A549 (cell line): ENCODE measurements at regions not wholly inside any gene's neighbourhood (a gene's known extent, or its start where the extent isn't known, plus 50 kb on each side); places are given as distances from the start of the nearest gene placed in this dataset.

ENCODE experiments used
- ATAC-seq, 2 experiments: fragments of 200-7000 bp in 1 of 2; fragments of >200 bp in 1 of 2; cut with Nextera tagmentation in 1 of 2; cut with Tn5 transposase in 1 of 2; 3 replicates each; pipeline versions ENCODE4 v1.8.0 to v1.9.1; 2018 to 2020; ENCODE audit warnings: mild to moderate bottlenecking in 1 of 2, moderate library complexity in 1 of 2
- CTCF ChIA-PET: fragments of 300-600 bp; sonication (Branson Sonifier 250); formaldehyde crosslinking; extraction: SDS; loops from one replicate; lab custom pipeline; 2021; ENCODE audit warnings: antibody characterized with exemption, inconsistent platforms; lab: Yijun Ruan, JAX
- POLR2A ChIA-PET: fragments of 350-600 bp; formaldehyde crosslinking; extraction: SDS; loops from one replicate; lab custom pipeline; 2021; ENCODE audit warnings: antibody characterized with exemption, inconsistent platforms; lab: Yijun Ruan, JAX
- DNase-seq, 2 experiments: peaks; one replicate each; pipeline versions ENCODE4 v3.0.0 to v3.0.0-alpha.2; 2011 to 2016; ENCODE audit warnings: low read depth in 1 of 2, low spot score in 1 of 2
- FAIRE-seq: peaks from 2 replicates; lab custom pipeline; 2011; peaks lifted over from hg19 to GRCh38; lab: Jason Lieb, UNC
- H3K27ac ChIP-seq, 2 experiments: fragments of >200 bp; sonication (Bioruptor Twin); formaldehyde crosslinking; 3 replicates each; pipeline ENCODE4 v1.5.1; 2016 to 2017
- H3K4me1 ChIP-seq: fragments of >200 bp; sonication (Bioruptor Twin); formaldehyde crosslinking; 3 replicates; pipeline ENCODE4 v1.6.1; 2016
- H3K4me2 ChIP-seq: fragments of >200 bp; sonication (Bioruptor Twin); formaldehyde crosslinking; 3 replicates; pipeline ENCODE4 v1.6.1; 2016
- H3K4me3 ChIP-seq: fragments of >200 bp; sonication (Bioruptor Twin); formaldehyde crosslinking; 3 replicates; pipeline ENCODE4 v1.5.1; 2016
- H3K9me3 ChIP-seq: fragments of >200 bp; sonication (Bioruptor Twin); formaldehyde crosslinking; 3 replicates; pipeline ENCODE4 v1.6.1; 2016
- BHLHE40 ChIP-seq: IDR thresholded peaks from 2 replicates; pipeline ENCODE4 v1.6.1; 2012; ENCODE audit warnings: low read depth, low read length, inconsistent platforms
- CBX2 ChIP-seq: fragments of 200-600 bp; sonication (generic); IDR thresholded peaks from 2 replicates; pipeline ENCODE4 v1.6.1; 2016; ENCODE audit warnings: low read depth, mild to moderate bottlenecking, borderline replicate concordance
- CBX8 ChIP-seq: fragments of 200-600 bp; sonication (generic); IDR thresholded peaks from 2 replicates; pipeline ENCODE4 v1.6.1; 2016
- CEBPB ChIP-seq, 2 experiments: fragments of >200 bp in 1 of 2; sonication (Bioruptor Twin) in 1 of 2; formaldehyde crosslinking in 1 of 2; IDR thresholded peaks; 2 replicates each; pipeline ENCODE4 v1.6.1; 2012 to 2016
- CHD2 ChIP-seq: fragments of 150-350 bp; IDR thresholded peaks from 2 replicates; pipeline ENCODE4 v1.6.1; 2014; ENCODE audit warnings: low read length; ENCODE audit not compliant: partially characterized antibody
- E2F6 ChIP-seq: IDR thresholded peaks from 2 replicates; pipeline ENCODE4 v1.6.1; 2012; ENCODE audit warnings: low read depth, borderline replicate concordance
- EP300 ChIP-seq, 2 experiments: fragments of >200 bp; sonication (Bioruptor Twin); formaldehyde crosslinking; IDR thresholded peaks; 2 replicates in 1 of 2; 3 replicates in 1 of 2; pipeline ENCODE4 v1.6.1; 2016 to 2017
- FOSB ChIP-seq: fragments of 250-450 bp; sonication (Bioruptor Pico); IDR thresholded peaks from 2 replicates; pipeline ENCODE4 v1.5.0; 2020; ENCODE audit warnings: mild to moderate bottlenecking, moderate library complexity
- FOSL2 ChIP-seq, 2 experiments: fragments of 450-650 bp in 1 of 2; fragments of >200 bp in 1 of 2; sonication (Bioruptor Twin) in 1 of 2; formaldehyde crosslinking; IDR thresholded peaks; 2 replicates each; pipeline versions ENCODE4 v1.5.0 to v1.6.1; 2016 to 2020; ENCODE audit warnings: mild to moderate bottlenecking in 1 of 2, moderate library complexity in 1 of 2
- GATA3 ChIP-seq: IDR thresholded peaks from 2 replicates; pipeline ENCODE4 v1.6.1; 2012; ENCODE audit warnings: borderline replicate concordance
- HDAC2 ChIP-seq: fragments of 200-600 bp; sonication (generic); IDR thresholded peaks from 2 replicates; pipeline ENCODE4 v1.6.1; 2016
- HEYL ChIP-seq: fragments of 250-450 bp; sonication (Bioruptor Pico); IDR thresholded peaks from 2 replicates; pipeline ENCODE4 v1.8.0; 2021; ENCODE audit warnings: mild to moderate bottlenecking, moderate library complexity
- HOXA7 ChIP-seq: fragments of 250-450 bp; sonication (Bioruptor Pico); IDR thresholded peaks from 2 replicates; pipeline ENCODE4 v1.5.0; 2020; ENCODE audit warnings: mild to moderate bottlenecking, moderate library complexity
- HOXB5 ChIP-seq: fragments of 250-450 bp; sonication (Bioruptor Pico); IDR thresholded peaks from 2 replicates; pipeline ENCODE4 v1.5.0; 2020; ENCODE audit warnings: mild to moderate bottlenecking, moderate library complexity
- JUN ChIP-seq, 2 experiments: fragments of >200 bp; sonication (Bioruptor Twin); formaldehyde crosslinking; IDR thresholded peaks; 2 replicates in 1 of 2; 3 replicates in 1 of 2; pipeline ENCODE4 v1.6.1; 2016 to 2017
- JUNB ChIP-seq: fragments of >200 bp; sonication (Bioruptor Twin); formaldehyde crosslinking; IDR thresholded peaks from 2 replicates; pipeline ENCODE4 v1.6.1; 2016
- KDM5A ChIP-seq: fragments of 200-600 bp; sonication (generic); IDR thresholded peaks from 2 replicates; pipeline ENCODE4 v1.6.1; 2016; ENCODE audit warnings: antibody characterized with exemption, mild to moderate bottlenecking
- MAFK ChIP-seq: fragments of 450-650 bp; IDR thresholded peaks from 2 replicates; pipeline ENCODE4 v1.6.1; 2014; ENCODE audit not compliant: partially characterized antibody
- NPAS2 ChIP-seq: fragments of 250-450 bp; sonication (Bioruptor Pico); IDR thresholded peaks from 2 replicates; pipeline ENCODE4 v1.8.0; 2022; ENCODE audit warnings: mild to moderate bottlenecking, moderate library complexity, borderline replicate concordance
- PHF8 ChIP-seq: fragments of 200-600 bp; sonication (generic); IDR thresholded peaks from 2 replicates; pipeline ENCODE4 v1.6.1; 2016; ENCODE audit warnings: low read depth, mild to moderate bottlenecking, antibody characterized with exemption, moderate library complexity, borderline replicate concordance
- POLR2AphosphoS2 ChIP-seq: conservative IDR thresholded peaks from 2 replicates; pipeline ENCODE4 v1.6.1; 2012; ENCODE audit warnings: low read length, improper control_type of control experiment, inconsistent platforms
- RNF2 ChIP-seq: fragments of 200-600 bp; sonication (generic); IDR thresholded peaks from 2 replicates; pipeline ENCODE4 v1.6.1; 2016; ENCODE audit warnings: low read depth, mild to moderate bottlenecking, antibody characterized with exemption, moderate library complexity, borderline replicate concordance
- SREBF2 ChIP-seq: fragments of 450-650 bp; IDR thresholded peaks from 2 replicates; pipeline ENCODE4 v1.6.1; 2014; ENCODE audit warnings: mild to moderate bottlenecking, moderate library complexity
- TP53 ChIP-seq: fragments of 250-450 bp; sonication (Bioruptor Pico); IDR thresholded peaks from 2 replicates; pipeline ENCODE4 v1.5.0; 2021; ENCODE audit warnings: mild to moderate bottlenecking, moderate library complexity
- ZSCAN20 ChIP-seq: fragments of 250-450 bp; sonication (Bioruptor Pico); IDR thresholded peaks from 2 replicates; pipeline ENCODE4 v1.8.0; 2022; ENCODE audit warnings: mild to moderate bottlenecking, moderate library complexity
- WGBS: methylation state at CpG from one replicate; pipeline ENCODE4 v1.1.6; 2017; ENCODE audit errors: missing lambda C conversion rate; 5-methylcytosine and 5-hydroxymethylcytosine counted together
- TF ChIP-seq, protein P1 (sequence below): fragments of >200 bp; sonication (Bioruptor Twin); formaldehyde crosslinking; IDR thresholded peaks from 2 replicates; pipeline ENCODE4 v1.6.1; 2016
- TF ChIP-seq, protein P2 (sequence below): fragments of 150-350 bp; IDR thresholded peaks from 2 replicates; pipeline ENCODE4 v1.6.1; 2014; ENCODE audit warnings: low read depth, mild to moderate bottlenecking, low read length
- TF ChIP-seq, protein P3 (sequence below): fragments of 250-450 bp; sonication (Bioruptor Pico); IDR thresholded peaks from 2 replicates; pipeline ENCODE4 v1.5.0; 2021; ENCODE audit warnings: mild to moderate bottlenecking, moderate library complexity, borderline replicate concordance
- TF ChIP-seq, protein P4 (sequence below): fragments of 200-600 bp; sonication (generic); IDR thresholded peaks from 2 replicates; pipeline ENCODE4 v1.6.1; 2016; ENCODE audit warnings: antibody characterized with exemption, mild to moderate bottlenecking, moderate library complexity

DNA sequence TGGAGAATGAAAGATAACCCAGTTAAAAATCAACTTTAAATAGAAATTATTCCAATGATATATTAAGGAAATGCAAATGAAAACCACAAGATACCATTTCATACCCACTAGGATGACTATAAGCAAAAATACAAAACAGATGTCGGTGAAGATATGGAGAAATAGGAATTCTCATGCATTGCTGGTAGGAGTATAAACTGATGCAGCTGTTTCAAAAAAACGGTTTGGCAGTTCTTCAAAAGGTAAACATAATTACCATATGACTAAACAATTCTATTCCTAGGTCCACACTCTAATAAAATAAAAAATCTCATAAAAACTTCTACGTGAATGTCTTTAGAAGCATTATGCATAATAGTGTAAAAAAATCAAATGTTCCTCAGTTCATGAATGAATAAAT is 763.3 kb upstream of the BRINP3 start (continued):
- TF ChIP-seq, protein P1, sequence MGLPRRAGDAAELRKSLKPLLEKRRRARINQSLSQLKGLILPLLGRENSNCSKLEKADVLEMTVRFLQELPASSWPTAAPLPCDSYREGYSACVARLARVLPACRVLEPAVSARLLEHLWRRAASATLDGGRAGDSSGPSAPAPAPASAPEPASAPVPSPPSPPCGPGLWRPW: no peak
- TF ChIP-seq JUN (IDR thresholded peaks at IDR 0.05) (no peak), FOSL2 (IDR thresholded peaks at IDR 0.05) (no peak), FOSL2 (CRISPR knock-in tag; IDR thresholded peaks at IDR 0.05) (no peak), JUNB (no peak), EP300 (IDR thresholded peaks at IDR 0.05) (no peak), HOXB5 (no peak), TP53 (no peak), GATA3 (no peak), MAFK (no peak), NPAS2 (CRISPR knock-in tag) (no peak), BHLHE40 (no peak), E2F6 (no peak), FOSB (no peak)

DNA sequence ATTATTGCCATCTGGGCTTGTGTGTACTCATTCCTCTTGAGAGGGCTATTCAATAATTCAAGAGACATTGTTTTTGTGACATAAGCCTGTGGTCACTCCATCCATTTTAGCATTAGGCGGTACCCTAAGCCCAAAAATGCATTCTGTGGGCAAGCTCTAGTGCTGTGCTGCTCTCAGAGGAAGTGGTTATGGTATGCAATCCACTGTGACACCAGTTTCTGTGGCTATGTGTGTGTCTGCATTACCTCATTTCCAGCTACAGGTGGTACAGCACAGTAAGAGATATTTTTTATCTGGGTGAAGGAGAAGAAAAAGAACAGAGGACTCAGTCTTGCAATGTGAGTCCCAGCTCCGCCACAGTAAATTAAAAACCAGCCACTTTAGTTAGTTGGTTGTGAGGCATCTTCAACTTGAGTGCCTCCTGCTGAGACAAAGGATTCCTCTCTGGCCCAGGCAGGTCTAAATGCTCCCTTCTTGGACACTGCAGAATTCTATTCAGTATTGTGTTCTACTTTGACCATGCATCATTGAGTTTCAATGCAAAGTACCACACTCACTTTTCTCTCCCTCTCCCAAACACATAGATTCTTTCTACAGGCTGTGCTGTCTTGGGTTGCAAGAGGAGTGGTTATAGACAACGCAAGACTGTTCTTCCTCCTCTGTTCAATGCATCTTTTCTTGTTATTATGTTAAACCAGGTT is 777.8 kb upstream of the BRINP3 start:
- H3K4me2 ChIP-seq: no peak overlapping the region
- H3K27ac ChIP-seq: no peak overlapping the region
- ChIA-PET POLR2A (no interaction called here), CTCF (no interaction called here)
- DNase-seq (no peak), ATAC-seq (no peak), FAIRE-seq (no peak)
- no peaks in the 10 kb centered on the region for H3K9me3 ChIP-seq
- H3K4me3 ChIP-seq: no peak overlapping the region
- TF ChIP-seq HDAC2 (no peak), CBX2 (no peak), HEYL (no peak)
- H3K4me1 ChIP-seq: no peaks in the 10 kb centered on the region
- 42% methylated on average over 3 of the region's 3 CpGs for WGBS

GRCh38 chr1:191256917-191257316 is 779.3 kb upstream of the BRINP3 start:
- no peak for TF ChIP-seq SREBF2
- TF ChIP-seq HDAC2: no peak
- TF ChIP-seq KDM5A: no peak
- no peak for TF ChIP-seq RNF2
- TF ChIP-seq CHD2: no peak
- no peak for TF ChIP-seq CBX8
- TF ChIP-seq, protein P2, sequence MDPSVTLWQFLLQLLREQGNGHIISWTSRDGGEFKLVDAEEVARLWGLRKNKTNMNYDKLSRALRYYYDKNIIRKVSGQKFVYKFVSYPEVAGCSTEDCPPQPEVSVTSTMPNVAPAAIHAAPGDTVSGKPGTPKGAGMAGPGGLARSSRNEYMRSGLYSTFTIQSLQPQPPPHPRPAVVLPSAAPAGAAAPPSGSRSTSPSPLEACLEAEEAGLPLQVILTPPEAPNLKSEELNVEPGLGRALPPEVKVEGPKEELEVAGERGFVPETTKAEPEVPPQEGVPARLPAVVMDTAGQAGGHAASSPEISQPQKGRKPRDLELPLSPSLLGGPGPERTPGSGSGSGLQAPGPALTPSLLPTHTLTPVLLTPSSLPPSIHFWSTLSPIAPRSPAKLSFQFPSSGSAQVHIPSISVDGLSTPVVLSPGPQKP: no peak
- no peak for TF ChIP-seq HOXA7
- no peak for TF ChIP-seq E2F6
- TF ChIP-seq, protein P3, sequence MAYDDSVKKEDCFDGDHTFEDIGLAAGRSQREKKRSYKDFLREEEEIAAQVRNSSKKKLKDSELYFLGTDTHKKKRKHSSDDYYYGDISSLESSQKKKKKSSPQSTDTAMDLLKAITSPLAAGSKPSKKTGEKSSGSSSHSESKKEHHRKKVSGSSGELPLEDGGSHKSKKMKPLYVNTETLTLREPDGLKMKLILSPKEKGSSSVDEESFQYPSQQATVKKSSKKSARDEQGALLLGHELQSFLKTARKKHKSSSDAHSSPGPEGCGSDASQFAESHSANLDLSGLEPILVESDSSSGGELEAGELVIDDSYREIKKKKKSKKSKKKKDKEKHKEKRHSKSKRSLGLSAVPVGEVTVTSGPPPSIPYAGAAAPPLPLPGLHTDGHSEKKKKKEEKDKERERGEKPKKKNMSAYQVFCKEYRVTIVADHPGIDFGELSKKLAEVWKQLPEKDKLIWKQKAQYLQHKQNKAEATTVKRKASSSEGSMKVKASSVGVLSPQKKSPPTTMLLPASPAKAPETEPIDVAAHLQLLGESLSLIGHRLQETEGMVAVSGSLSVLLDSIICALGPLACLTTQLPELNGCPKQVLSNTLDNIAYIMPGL (CRISPR knock-in tag): no peak
- TF ChIP-seq PHF8: no peak
- TF ChIP-seq ZSCAN20: no peak
- no peak for TF ChIP-seq POLR2AphosphoS2
- TF ChIP-seq, protein P4, sequence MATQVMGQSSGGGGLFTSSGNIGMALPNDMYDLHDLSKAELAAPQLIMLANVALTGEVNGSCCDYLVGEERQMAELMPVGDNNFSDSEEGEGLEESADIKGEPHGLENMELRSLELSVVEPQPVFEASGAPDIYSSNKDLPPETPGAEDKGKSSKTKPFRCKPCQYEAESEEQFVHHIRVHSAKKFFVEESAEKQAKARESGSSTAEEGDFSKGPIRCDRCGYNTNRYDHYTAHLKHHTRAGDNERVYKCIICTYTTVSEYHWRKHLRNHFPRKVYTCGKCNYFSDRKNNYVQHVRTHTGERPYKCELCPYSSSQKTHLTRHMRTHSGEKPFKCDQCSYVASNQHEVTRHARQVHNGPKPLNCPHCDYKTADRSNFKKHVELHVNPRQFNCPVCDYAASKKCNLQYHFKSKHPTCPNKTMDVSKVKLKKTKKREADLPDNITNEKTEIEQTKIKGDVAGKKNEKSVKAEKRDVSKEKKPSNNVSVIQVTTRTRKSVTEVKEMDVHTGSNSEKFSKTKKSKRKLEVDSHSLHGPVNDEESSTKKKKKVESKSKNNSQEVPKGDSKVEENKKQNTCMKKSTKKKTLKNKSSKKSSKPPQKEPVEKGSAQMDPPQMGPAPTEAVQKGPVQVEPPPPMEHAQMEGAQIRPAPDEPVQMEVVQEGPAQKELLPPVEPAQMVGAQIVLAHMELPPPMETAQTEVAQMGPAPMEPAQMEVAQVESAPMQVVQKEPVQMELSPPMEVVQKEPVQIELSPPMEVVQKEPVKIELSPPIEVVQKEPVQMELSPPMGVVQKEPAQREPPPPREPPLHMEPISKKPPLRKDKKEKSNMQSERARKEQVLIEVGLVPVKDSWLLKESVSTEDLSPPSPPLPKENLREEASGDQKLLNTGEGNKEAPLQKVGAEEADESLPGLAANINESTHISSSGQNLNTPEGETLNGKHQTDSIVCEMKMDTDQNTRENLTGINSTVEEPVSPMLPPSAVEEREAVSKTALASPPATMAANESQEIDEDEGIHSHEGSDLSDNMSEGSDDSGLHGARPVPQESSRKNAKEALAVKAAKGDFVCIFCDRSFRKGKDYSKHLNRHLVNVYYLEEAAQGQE: no peak
- TF ChIP-seq JUN (IDR thresholded peaks at IDR 0.05): no peak
- no peak for TF ChIP-seq CEBPB (IDR thresholded peaks at IDR 0.05)
- 77% methylated on average over 1 of the region's 1 CpG for WGBS
- H3K4me1 ChIP-seq: no peaks in the 10 kb centered on the region
- H3K27ac ChIP-seq: no peak overlapping the region
- FAIRE-seq (no peak), DNase-seq (no peak), ATAC-seq (no peak)
- H3K4me2 ChIP-seq: no peak overlapping the region
- POLR2A ChIA-PET: no interaction called here
- CTCF ChIA-PET: no interaction called here
- no peak overlapping the region for H3K4me3 ChIP-seq
- no peaks in the 10 kb centered on the region for H3K9me3 ChIP-seq
